GM23248 (cell line): ENCODE measurements at regions not wholly inside any gene's neighbourhood (a gene's known extent, or its start where the extent isn't known, plus 50 kb on each side); places are given as distances from the start of the nearest gene placed in this dataset.

ENCODE experiments used
- DNase-seq: peaks from one replicate; pipeline ENCODE4 v3.0.0-alpha.2; 2015
- H2AFZ ChIP-seq: fragments of 200-600 bp; sonication (generic); 2 replicates; pipeline ENCODE4 v1.6.1; 2016; ENCODE audit warnings: antibody characterized with exemption
- H3F3A ChIP-seq: fragments of 200-600 bp; sonication (generic); 2 replicates; pipeline ENCODE4 v1.6.1; 2016; ENCODE audit warnings: mild to moderate bottlenecking, antibody characterized with exemption, mixed run types; ENCODE audit not compliant: insufficient read depth
- H3K27ac ChIP-seq: fragments of 200-600 bp; sonication (generic); 2 replicates; pipeline ENCODE4 v1.5.1; 2016; ENCODE audit warnings: mild to moderate bottlenecking
- H3K27me3 ChIP-seq: fragments of 200-600 bp; sonication (generic); replicated peaks from 2 replicates; pipeline ENCODE4 v1.6.1; 2016; ENCODE audit warnings: mild to moderate bottlenecking; ENCODE audit not compliant: insufficient read depth
- H3K36me3 ChIP-seq: fragments of 200-600 bp; sonication (generic); 2 replicates; pipeline ENCODE4 v1.6.1; 2016; ENCODE audit warnings: low read depth, mild to moderate bottlenecking
- H3K4me1 ChIP-seq: fragments of 200-600 bp; sonication (generic); 2 replicates; pipeline ENCODE4 v1.6.1; 2016; ENCODE audit warnings: mild to moderate bottlenecking; ENCODE audit not compliant: insufficient read depth
- H3K4me2 ChIP-seq: fragments of 200-600 bp; sonication (generic); one replicate; pipeline ENCODE4 v1.6.1; 2016; ENCODE audit warnings: mild to moderate bottlenecking; ENCODE audit not compliant: unreplicated experiment
- H3K4me3 ChIP-seq: fragments of 200-600 bp; sonication (generic); 2 replicates; pipeline ENCODE4 v1.5.1; 2016; ENCODE audit warnings: mild to moderate bottlenecking
- H3K79me2 ChIP-seq: fragments of 200-600 bp; sonication (generic); 2 replicates; pipeline ENCODE4 v1.6.1; 2016; ENCODE audit warnings: mild to moderate bottlenecking; ENCODE audit not compliant: insufficient read depth
- H3K9ac ChIP-seq: fragments of 200-600 bp; sonication (generic); 2 replicates; pipeline ENCODE4 v1.6.1; 2016; ENCODE audit warnings: mild to moderate bottlenecking
- H3K9me2 ChIP-seq: fragments of 200-600 bp; sonication (generic); 2 replicates; pipeline ENCODE4 v1.6.1; 2016; ENCODE audit warnings: mixed run types, mild to moderate bottlenecking, moderate library complexity; ENCODE audit not compliant: insufficient read depth
- H3K9me3 ChIP-seq: fragments of 200-600 bp; sonication (generic); one replicate; pipeline ENCODE4 v1.6.1; 2017; ENCODE audit warnings: low read depth
- H4K20me1 ChIP-seq: fragments of 200-600 bp; sonication (generic); 2 replicates; pipeline ENCODE4 v1.6.0; 2016; ENCODE audit not compliant: insufficient read depth
- EZH2 ChIP-seq: fragments of 200-600 bp; sonication (generic); IDR thresholded peaks from 2 replicates; pipeline ENCODE4 v1.6.1; 2018; ENCODE audit warnings: antibody characterized with exemption, mild to moderate bottlenecking; ENCODE audit not compliant: insufficient read depth, poor library complexity, severe bottlenecking
- EZH2phosphoT487 ChIP-seq: fragments of 200-600 bp; sonication (generic); IDR thresholded peaks from 2 replicates; pipeline ENCODE4 v1.6.1; 2018; ENCODE audit warnings: antibody characterized with exemption, moderate library complexity, mild to moderate bottlenecking, low read depth; ENCODE audit not compliant: insufficient read depth
- WGBS, 2 experiments: methylation state at CpG; one replicate each; pipeline ENCODE4 v1.1.6; 2015 to 2017; ENCODE audit warnings: low lambda C conversion rate in 2 of 2, low coverage in 1 of 2; ENCODE audit errors: missing lambda C conversion rate in 2 of 2; 5-methylcytosine and 5-hydroxymethylcytosine counted together
- in situ Hi-C: fragments of 300-500 bp; cut with MboI; formaldehyde crosslinking; loops from 2 replicates; pipeline ENCODE4 v1.15.0; 2020

- H3K79me2 ChIP-seq: no peaks in the 10 kb centered on the region
- H3K4me1 ChIP-seq: no peaks in the 10 kb centered on the region
- 34 to 37% methylated on average over 30 to 32 of the region's 32 CpGs for WGBS, 2 experiments
- no peak overlapping the region for H3K9ac ChIP-seq
- no peaks in the 10 kb centered on the region for H3F3A ChIP-seq
- DNase-seq: no peak
- no peaks in the 10 kb centered on the region for H3K27me3 ChIP-seq
- no peaks in the 10 kb centered on the region for H3K36me3 ChIP-seq
- H3K4me2 ChIP-seq: no peak overlapping the region
- no peaks in the 10 kb centered on the region for H3K9me3 ChIP-seq
- H4K20me1 ChIP-seq: no peaks in the 10 kb centered on the region
- in situ Hi-C loops: no loop called here
- no peak overlapping the region for H2AFZ ChIP-seq
- no peak overlapping the region for H3K4me3 ChIP-seq
- no peaks in the 10 kb centered on the region for H3K9me2 ChIP-seq
- H3K27ac ChIP-seq: no peak overlapping the region
- TF ChIP-seq EZH2phosphoT487 (no peak), EZH2 (no peak)
These were observed 68.6 kb upstream of the C14orf180 start for GRCh38 chr14:104510794-104511611.

DNA sequence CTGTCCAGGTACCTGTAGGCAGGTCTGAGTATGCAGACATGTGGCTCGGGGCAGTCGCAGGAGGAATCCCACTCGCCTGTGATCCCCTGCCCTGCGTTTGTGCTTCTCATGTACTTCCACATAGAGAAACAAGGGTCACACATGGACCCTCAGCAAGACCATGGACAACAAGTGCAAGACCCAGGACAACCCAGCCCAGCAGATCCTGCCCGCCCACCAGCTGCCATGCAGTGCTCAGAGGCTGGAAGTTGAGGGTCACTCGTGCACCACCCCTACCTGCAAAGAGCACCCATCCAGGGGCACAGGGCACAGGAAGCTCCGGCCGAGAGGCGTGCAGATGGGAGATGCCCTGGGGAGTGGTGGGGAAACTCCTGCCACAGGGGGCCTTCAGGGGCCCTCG, 67.5 kb upstream of the C14orf180 start:
- 39 to 60% methylated on average over 10 of the region's 10 CpGs for WGBS, 2 experiments
- Histone ChIP-seq H3K9me2 (no peaks in the 10 kb centered on the region), H3K4me2 (no peak overlapping the region), H4K20me1 (no peaks in the 10 kb centered on the region), H3K79me2 (no peaks in the 10 kb centered on the region), H3K27ac (no peak overlapping the region), H3K9me3 (no peaks in the 10 kb centered on the region), H3F3A (no peaks in the 10 kb centered on the region), H3K27me3 (no peaks in the 10 kb centered on the region), H3K36me3 (no peaks in the 10 kb centered on the region), H3K4me3 (no peak overlapping the region), H3K4me1 (no peaks in the 10 kb centered on the region), H3K9ac (no peak overlapping the region), H2AFZ (no peak overlapping the region)
- no peak for DNase-seq
- in situ Hi-C loops: no loop called here
- TF ChIP-seq EZH2 (no peak), EZH2phosphoT487 (no peak)

DNA sequence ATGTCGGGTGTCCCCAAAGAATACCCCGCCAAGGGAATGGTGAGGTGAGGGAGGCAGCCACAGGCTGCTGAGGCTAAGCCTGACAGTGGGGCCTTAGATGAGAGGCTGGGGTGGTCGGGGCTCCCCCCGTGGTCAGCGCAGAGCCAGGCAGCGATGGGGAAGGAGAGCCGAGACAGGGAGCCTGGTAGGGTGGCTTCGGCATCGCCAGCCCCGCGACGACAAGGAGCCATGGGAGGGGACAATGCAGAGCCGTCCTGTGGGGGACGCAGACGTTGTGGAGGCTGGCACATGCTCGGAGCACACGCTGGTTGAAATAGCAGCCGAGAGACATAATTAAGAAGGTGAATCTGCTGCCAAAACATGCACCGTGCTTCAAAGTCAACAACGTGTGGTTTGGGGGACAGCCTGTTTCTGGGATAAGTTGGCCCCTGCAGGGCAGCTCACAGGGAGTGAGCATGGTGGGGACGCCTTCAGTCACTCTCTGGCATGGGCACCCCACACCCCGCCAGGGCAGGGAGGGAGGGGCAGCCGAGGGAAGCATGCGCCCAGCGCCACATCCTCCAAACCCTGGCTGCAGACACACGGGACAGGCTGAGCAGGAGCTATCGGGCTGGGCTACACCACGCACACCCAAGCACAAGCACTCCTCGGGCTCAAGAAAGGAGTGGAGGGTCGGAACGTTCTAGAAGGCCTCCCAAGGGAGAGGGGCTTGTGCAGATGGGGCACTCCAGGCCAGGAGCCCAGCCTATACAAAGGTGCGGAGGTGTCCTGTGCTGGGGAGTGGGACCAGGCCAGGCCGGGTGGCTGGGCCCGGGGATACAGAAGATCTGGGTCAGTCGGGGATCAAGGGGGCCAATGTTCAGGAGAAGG, 66.6 kb upstream of the C14orf180 start:
- Histone ChIP-seq H3K4me2 (no peak overlapping the region), H4K20me1 (no peaks in the 10 kb centered on the region), H3K9ac (no peak overlapping the region), H3K27me3 (no peaks in the 10 kb centered on the region), H3K9me3 (no peaks in the 10 kb centered on the region), H3K9me2 (no peaks in the 10 kb centered on the region), H3K79me2 (no peaks in the 10 kb centered on the region), H3F3A (no peaks in the 10 kb centered on the region), H3K27ac (no peak overlapping the region), H2AFZ (no peak overlapping the region), H3K4me1 (no peaks in the 10 kb centered on the region), H3K36me3 (no peaks in the 10 kb centered on the region), H3K4me3 (no peak overlapping the region)
- no peak for DNase-seq
- whole genome bisulfite sequencing, 2 experiments: 17 to 22% methylated on average over 24 to 35 of the region's 35 CpGs
- in situ Hi-C loops: no loop called here
- TF ChIP-seq EZH2 (no peak), EZH2phosphoT487 (no peak)

GRCh38 chr14:104513641-104514046, 65.9 kb upstream of the C14orf180 start:
- Histone ChIP-seq H3K9ac (no peak overlapping the region), H4K20me1 (no peaks in the 10 kb centered on the region), H3K4me1 (no peaks in the 10 kb centered on the region), H3K4me2 (no peak overlapping the region), H3K27ac (no peak overlapping the region), H2AFZ (no peak overlapping the region), H3K27me3 (no peaks in the 10 kb centered on the region), H3K79me2 (no peaks in the 10 kb centered on the region), H3K4me3 (no peak overlapping the region), H3K36me3 (no peaks in the 10 kb centered on the region), H3K9me2 (no peaks in the 10 kb centered on the region), H3F3A (no peaks in the 10 kb centered on the region), H3K9me3 (no peaks in the 10 kb centered on the region)
- DNase-seq: no peak
- TF ChIP-seq EZH2 (no peak), EZH2phosphoT487 (no peak)
- WGBS, 2 experiments: 43 to 44% methylated on average over 6 of the region's 6 CpGs
- in situ Hi-C loops: no loop called here
